Nephron progenitor cell (in vitro differentiated cells): ENCODE measurements at regions not wholly inside any gene's neighbourhood (a gene's known extent, or its start where the extent isn't known, plus 50 kb on each side); places are given as distances from the start of the nearest gene placed in this dataset.

ENCODE experiments used
- DNase-seq: peaks from one replicate; pipeline ENCODE4 v3.0.0; 2021
- H3K27ac Mint-ChIP-seq: 2 replicates; pipeline ENCODE4 v1.8.0; 2021; ENCODE audit warnings: mild to moderate bottlenecking, moderate library complexity, mixed read lengths
- H3K27me3 Mint-ChIP-seq: 2 replicates; pipeline ENCODE4 v1.8.0; 2021; ENCODE audit warnings: mild to moderate bottlenecking, low read depth, mixed read lengths; ENCODE audit not compliant: poor library complexity
- H3K36me3 Mint-ChIP-seq: 2 replicates; pipeline ENCODE4 v1.8.0; 2021; ENCODE audit warnings: low read depth, mixed read lengths
- H3K4me1 Mint-ChIP-seq: 2 replicates; pipeline ENCODE4 v1.8.0; 2021; ENCODE audit warnings: mixed read lengths
- H3K4me3 Mint-ChIP-seq: 2 replicates; pipeline ENCODE4 v1.8.0; 2021; ENCODE audit warnings: mild to moderate bottlenecking, moderate library complexity, mixed read lengths
- H3K9me3 Mint-ChIP-seq: 2 replicates; pipeline ENCODE4 v1.8.0; 2021; ENCODE audit warnings: mild to moderate bottlenecking, moderate library complexity, mixed read lengths
- TF ChIP-seq, protein P1 (sequence below): fragments of 200-600 bp; sonication (generic); IDR thresholded peaks from 2 replicates; pipeline ENCODE4 v1.5.0; 2021; ENCODE audit warnings: antibody characterized with exemption

DNA sequence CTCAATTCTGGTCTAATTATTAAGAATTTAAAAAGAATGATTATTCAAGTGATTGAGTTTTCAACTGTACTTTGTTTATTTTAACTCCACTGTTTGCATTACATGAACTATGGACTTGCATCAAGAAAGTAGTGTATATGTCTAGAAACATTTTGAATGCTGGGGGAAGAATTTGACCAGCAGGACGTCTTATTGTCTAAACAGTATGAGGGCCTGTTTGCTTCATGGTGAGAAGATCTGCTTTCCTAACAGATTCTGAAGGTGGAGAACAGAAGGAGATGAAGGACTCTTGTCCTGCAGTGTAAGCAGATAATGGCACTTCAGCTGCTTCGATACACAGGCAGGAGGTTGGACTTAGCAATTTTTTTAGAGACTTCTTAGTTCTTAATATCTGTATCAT, 176.0 kb downstream of the DACT1 start:
- Mint-ChIP-seq H3K27ac (no peak overlapping the region), H3K36me3 (no peaks in the 10 kb centered on the region), H3K4me3 (no peak overlapping the region), H3K9me3 (peaks cover 18% of the 10 kb centered on the region), H3K27me3 (peaks cover 3% of the 10 kb centered on the region), H3K4me1 (peaks cover 38% of the 10 kb centered on the region)
- TF ChIP-seq, protein P1, sequence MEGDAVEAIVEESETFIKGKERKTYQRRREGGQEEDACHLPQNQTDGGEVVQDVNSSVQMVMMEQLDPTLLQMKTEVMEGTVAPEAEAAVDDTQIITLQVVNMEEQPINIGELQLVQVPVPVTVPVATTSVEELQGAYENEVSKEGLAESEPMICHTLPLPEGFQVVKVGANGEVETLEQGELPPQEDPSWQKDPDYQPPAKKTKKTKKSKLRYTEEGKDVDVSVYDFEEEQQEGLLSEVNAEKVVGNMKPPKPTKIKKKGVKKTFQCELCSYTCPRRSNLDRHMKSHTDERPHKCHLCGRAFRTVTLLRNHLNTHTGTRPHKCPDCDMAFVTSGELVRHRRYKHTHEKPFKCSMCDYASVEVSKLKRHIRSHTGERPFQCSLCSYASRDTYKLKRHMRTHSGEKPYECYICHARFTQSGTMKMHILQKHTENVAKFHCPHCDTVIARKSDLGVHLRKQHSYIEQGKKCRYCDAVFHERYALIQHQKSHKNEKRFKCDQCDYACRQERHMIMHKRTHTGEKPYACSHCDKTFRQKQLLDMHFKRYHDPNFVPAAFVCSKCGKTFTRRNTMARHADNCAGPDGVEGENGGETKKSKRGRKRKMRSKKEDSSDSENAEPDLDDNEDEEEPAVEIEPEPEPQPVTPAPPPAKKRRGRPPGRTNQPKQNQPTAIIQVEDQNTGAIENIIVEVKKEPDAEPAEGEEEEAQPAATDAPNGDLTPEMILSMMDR, result no peak
- no peak for DNase-seq

DNA sequence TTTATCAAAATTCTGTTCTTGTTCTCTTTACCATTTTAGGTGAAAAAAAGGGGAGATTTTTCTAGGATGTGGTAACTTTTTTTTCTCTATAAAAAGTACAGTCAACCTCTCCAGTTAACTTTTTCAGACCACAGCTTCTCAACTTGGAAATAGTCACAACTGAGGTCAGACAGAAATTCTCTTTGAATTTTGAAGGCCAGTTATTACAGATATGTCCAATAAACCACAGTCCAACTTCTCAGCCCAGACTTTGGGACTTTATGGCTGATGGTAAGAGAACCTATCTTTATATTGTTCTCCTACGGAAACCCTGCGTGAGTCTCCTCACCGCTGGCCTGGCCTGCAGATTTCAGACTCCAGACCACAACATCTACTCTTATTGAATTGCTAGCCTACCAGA, 176.7 kb downstream of the DACT1 start:
- H3K27ac Mint-ChIP-seq, result no peak overlapping the region
- H3K36me3 Mint-ChIP-seq, result no peaks in the 10 kb centered on the region
- DNase-seq, result no peak
- H3K4me1 Mint-ChIP-seq, result peaks cover 43% of the 10 kb centered on the region
- H3K27me3 Mint-ChIP-seq, result peaks cover 3% of the 10 kb centered on the region
- no peak overlapping the region for H3K4me3 Mint-ChIP-seq
- peaks cover 15% of the 10 kb centered on the region for H3K9me3 Mint-ChIP-seq
- TF ChIP-seq, protein P1, result no peak

DNA sequence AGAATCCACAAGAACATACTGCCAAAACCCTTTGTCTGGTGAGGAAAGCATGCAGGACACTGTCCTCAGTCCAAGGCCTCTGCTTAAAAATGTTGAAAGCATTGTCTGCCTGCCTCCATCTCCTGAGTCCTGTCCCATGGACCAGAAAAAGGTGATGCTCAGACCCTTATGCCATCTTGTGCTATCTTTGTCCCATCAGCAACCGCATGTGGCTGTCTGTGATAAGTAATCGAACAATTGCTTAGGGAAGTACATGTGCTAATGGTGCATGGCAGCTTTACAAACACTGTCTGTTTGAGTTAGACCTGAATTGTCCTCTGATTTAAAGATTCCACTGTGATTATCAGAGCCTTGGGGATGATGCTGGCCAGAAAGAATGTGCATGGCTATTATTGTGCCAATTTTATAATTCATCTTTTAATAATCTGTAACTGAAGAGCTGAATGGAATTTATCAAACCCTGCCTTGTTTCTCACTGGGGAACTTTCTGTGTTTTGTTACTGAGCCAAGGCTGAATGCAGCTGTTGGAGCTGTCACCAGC, 177.5 kb downstream of the DACT1 start:
- Mint-ChIP-seq H3K27ac (no peak overlapping the region), H3K27me3 (peaks cover 3% of the 10 kb centered on the region), H3K9me3 (peaks cover 9% of the 10 kb centered on the region), H3K4me1 (peaks cover 48% of the 10 kb centered on the region), H3K36me3 (no peaks in the 10 kb centered on the region), H3K4me3 (no peak overlapping the region)
- no peak for DNase-seq
- TF ChIP-seq, protein P1, result no peak

DNA sequence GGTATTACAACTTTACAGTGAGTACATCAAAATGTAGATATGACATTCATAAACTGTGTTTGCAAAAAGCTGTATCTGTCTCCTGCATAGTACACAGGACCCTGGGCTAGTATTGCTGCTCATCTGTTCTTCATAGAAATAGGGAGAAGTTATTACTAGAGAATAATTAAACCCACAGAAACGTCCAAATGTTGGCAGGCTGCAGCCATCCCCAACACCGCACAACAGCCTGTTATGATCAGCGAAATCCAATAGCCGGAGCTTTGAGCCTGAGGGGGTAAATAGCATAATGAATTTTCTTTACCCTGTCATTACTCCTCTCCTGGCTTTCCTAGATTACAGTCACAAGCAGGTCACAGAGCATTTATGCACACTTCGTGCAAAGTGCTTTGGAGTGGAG, 178.0 kb downstream of the DACT1 start:
- H3K4me3 Mint-ChIP-seq, result no peak overlapping the region
- H3K4me1 Mint-ChIP-seq, result peaks cover 48% of the 10 kb centered on the region
- H3K27me3 Mint-ChIP-seq, result peaks cover 3% of the 10 kb centered on the region
- no peak overlapping the region for H3K27ac Mint-ChIP-seq
- DNase-seq, result no peak
- H3K9me3 Mint-ChIP-seq, result peaks cover 7% of the 10 kb centered on the region
- H3K36me3 Mint-ChIP-seq, result no peaks in the 10 kb centered on the region
- TF ChIP-seq, protein P1, result no peak

DNA sequence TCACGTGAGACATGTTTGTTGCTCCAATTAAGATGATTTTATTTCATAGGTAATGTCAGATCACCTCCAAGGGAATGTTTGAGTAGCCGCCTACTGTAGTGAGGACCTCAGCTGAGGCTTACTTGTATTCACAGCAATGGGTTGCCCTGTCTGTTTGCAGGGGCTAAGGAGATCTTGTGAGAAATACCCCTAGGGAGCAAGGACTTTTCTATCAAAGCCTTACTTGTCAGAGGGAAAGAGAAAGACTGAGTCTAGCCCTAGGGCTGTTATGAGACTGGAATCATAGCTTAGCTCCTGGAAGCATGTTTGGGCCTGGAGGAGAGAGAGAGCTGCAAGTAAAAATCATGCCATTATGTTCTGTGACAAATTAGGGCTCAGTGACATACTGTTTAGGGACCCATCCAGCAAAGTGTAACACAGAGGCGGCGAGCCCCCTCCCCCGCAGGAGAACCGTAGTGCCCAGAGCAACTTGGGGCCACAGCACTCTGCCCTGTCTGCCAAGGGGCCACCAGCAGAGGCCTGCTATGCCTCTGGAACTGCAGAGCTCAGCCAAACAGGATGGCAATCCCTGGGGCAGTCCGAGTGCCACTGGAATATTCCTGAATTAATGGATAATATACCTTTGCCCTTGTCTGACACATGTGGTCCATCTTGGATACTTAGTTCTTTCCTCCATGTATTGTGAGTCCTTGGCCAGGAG, 178.8 kb downstream of the DACT1 start:
- Mint-ChIP-seq H3K36me3 (no peaks in the 10 kb centered on the region), H3K9me3 (peaks cover 7% of the 10 kb centered on the region), H3K27me3 (peaks cover 1% of the 10 kb centered on the region), H3K27ac (peak overlapping the region; percentile 50), H3K4me3 (no peak overlapping the region), H3K4me1 (peaks cover 42% of the 10 kb centered on the region)
- TF ChIP-seq, protein P1, result no peak
- no peak for DNase-seq

DNA sequence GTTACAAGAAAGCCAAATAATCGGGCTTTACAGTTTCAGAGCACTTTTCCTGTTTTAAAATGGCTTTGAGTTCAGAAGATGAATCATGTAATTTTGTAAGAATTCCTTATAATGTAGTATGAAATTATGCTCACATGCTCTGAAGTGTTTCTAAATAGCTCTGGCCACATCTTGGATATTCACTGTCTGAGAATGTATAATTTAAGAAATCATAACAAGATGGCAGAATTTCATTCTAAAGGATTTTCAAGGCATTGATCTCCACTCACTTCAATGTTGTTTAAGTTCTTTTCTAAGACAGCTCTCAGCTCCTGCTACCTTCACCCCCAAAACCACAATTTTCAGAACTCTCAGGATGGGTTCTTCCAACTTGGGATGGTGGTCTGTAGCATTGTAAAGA, 180.1 kb downstream of the DACT1 start:
- H3K4me1 Mint-ChIP-seq, result peaks cover 32% of the 10 kb centered on the region
- no peaks in the 10 kb centered on the region for H3K36me3 Mint-ChIP-seq
- no peak for DNase-seq
- H3K9me3 Mint-ChIP-seq, result peaks cover 7% of the 10 kb centered on the region
- no peak overlapping the region for H3K4me3 Mint-ChIP-seq
- no peak overlapping the region for H3K27ac Mint-ChIP-seq
- TF ChIP-seq, protein P1, result no peak
- H3K27me3 Mint-ChIP-seq, result peaks cover 4% of the 10 kb centered on the region
